VCaP (cell line): ENCODE measurements at regions not wholly inside any gene's neighbourhood (a gene's known extent, or its start where the extent isn't known, plus 50 kb on each side); places are given as distances from the start of the nearest gene placed in this dataset.

Experiments used
- H3K27ac ChIP-seq: fragments of 450-650 bp; 2 replicates; pipeline ENCODE4 v1.5.1; 2017
- CTCF ChIP-seq: fragments of 450-650 bp; conservative IDR thresholded peaks from 2 replicates; pipeline ENCODE4 v1.5.1; 2017; ENCODE audit warnings: mild to moderate bottlenecking, moderate library complexity

- no peak for TF ChIP-seq CTCF
- H3K27ac ChIP-seq = peak overlapping the region; percentile 26; the same call in 1 of the 2 replicates
Measured at GRCh38 chr7:156117542-156118247, 305.4 kb upstream of the SHH start.

GRCh38 chr7:156116514-156117215, 304.4 kb upstream of the SHH start:
- H3K27ac ChIP-seq = no peak overlapping the region
- TF ChIP-seq CTCF = no peak

- no peak for TF ChIP-seq CTCF
- no peak overlapping the region for H3K27ac ChIP-seq
Measured at GRCh38 chr7:156115582-156115981, 303.3 kb upstream of the SHH start.

- no peak for TF ChIP-seq CTCF
Measured at GRCh38 chr7:156113731-156114130, 301.5 kb upstream of the SHH start.

GRCh38 chr7:156109988-156110387, 297.7 kb upstream of the SHH start:
- no peak for TF ChIP-seq CTCF
- H3K27ac ChIP-seq = no peak overlapping the region

More at GRCh38 chr7:156113731-156114130, 301.5 kb upstream of the SHH start:
- no peak overlapping the region for H3K27ac ChIP-seq

- no peak for TF ChIP-seq CTCF
- H3K27ac ChIP-seq = no peak overlapping the region
Measured at GRCh38 chr7:156109076-156109475, 296.8 kb upstream of the SHH start.

GRCh38 chr7:156107957-156108356, 295.7 kb upstream of the SHH start:
- no peak for TF ChIP-seq CTCF
- no peak overlapping the region for H3K27ac ChIP-seq
